Osteocyte (in vitro differentiated cells): ENCODE measurements at regions not wholly inside any gene's neighbourhood (a gene's known extent, or its start where the extent isn't known, plus 50 kb on each side); places are given as distances from the start of the nearest gene placed in this dataset.

Experiments used
- DNase-seq: peaks from one replicate; pipeline ENCODE4 v3.0.0; 2021; ENCODE audit warnings: mixed read lengths; ENCODE audit not compliant: unreplicated experiment; ENCODE audit errors: extremely low spot score
- H3K27ac Mint-ChIP-seq: one replicate; pipeline ENCODE4 v1.8.0; 2021; ENCODE audit warnings: mild to moderate bottlenecking, mixed read lengths; ENCODE audit not compliant: unreplicated experiment
- H3K27me3 Mint-ChIP-seq: one replicate; pipeline ENCODE4 v1.8.0; 2021; ENCODE audit warnings: mixed read lengths; ENCODE audit not compliant: unreplicated experiment
- H3K36me3 Mint-ChIP-seq: one replicate; pipeline ENCODE4 v1.8.0; 2021; ENCODE audit warnings: mixed read lengths; ENCODE audit not compliant: unreplicated experiment
- H3K4me1 Mint-ChIP-seq: one replicate; pipeline ENCODE4 v1.8.0; 2021; ENCODE audit warnings: mixed read lengths; ENCODE audit not compliant: unreplicated experiment
- H3K4me3 Mint-ChIP-seq: one replicate; pipeline ENCODE4 v1.8.0; 2021; ENCODE audit warnings: mild to moderate bottlenecking, moderate library complexity, mixed read lengths; ENCODE audit not compliant: unreplicated experiment
- H3K9me3 Mint-ChIP-seq: one replicate; pipeline ENCODE4 v1.8.0; 2021; ENCODE audit warnings: mixed read lengths; ENCODE audit not compliant: unreplicated experiment
- TF ChIP-seq, protein P1 (sequence below): fragments of 200-600 bp; sonication (generic); IDR thresholded peaks from 2 replicates; pipeline ENCODE4 v1.5.0; 2021; ENCODE audit warnings: antibody characterized with exemption, mild to moderate bottlenecking, moderate library complexity

DNA sequence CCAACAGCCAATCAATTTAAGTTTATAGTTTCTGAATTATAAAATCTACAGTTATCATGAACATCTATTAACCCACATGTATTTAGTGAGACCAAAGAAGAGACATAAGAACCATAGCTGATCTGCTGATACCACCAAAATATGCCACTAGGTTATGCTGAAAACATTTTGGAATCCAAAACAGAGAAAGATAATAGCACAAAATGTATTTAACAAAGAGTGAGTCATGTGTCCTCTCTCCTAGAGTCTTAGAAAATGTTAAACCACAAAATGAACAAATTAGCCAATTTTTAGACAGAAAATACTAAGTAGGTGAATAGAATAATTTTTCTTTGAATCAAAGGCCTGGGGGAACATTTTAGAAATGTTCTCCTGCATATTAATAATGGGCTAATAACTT, 527.5 kb downstream of the GPAM start:
- Mint-ChIP-seq H3K9me3 (peaks cover 29% of the 10 kb centered on the region), H3K27ac (no peak overlapping the region), H3K4me3 (no peak overlapping the region), H3K27me3 (no peaks in the 10 kb centered on the region), H3K4me1 (no peaks in the 10 kb centered on the region), H3K36me3 (no peaks in the 10 kb centered on the region)
- DNase-seq, result no peak
- TF ChIP-seq, protein P1, sequence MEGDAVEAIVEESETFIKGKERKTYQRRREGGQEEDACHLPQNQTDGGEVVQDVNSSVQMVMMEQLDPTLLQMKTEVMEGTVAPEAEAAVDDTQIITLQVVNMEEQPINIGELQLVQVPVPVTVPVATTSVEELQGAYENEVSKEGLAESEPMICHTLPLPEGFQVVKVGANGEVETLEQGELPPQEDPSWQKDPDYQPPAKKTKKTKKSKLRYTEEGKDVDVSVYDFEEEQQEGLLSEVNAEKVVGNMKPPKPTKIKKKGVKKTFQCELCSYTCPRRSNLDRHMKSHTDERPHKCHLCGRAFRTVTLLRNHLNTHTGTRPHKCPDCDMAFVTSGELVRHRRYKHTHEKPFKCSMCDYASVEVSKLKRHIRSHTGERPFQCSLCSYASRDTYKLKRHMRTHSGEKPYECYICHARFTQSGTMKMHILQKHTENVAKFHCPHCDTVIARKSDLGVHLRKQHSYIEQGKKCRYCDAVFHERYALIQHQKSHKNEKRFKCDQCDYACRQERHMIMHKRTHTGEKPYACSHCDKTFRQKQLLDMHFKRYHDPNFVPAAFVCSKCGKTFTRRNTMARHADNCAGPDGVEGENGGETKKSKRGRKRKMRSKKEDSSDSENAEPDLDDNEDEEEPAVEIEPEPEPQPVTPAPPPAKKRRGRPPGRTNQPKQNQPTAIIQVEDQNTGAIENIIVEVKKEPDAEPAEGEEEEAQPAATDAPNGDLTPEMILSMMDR, result no peak

DNA sequence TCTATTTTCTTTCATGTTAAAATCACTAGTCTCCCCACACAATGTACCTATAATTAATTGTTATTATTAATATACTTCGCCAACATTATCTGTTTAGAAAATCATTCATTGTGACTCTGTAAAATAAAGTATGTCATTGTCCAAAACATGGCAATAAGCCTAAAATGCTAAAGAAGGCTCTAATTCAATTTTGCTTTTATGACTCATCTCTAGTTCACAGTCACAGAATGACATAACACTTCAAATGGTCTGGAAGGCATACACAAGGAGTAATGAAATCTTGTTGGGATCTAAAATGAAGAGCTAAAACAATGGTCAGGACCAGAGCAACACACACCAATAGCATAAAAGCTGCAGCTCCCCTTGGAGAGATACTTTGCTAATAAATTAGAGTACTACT, 505.8 kb downstream of the GPAM start:
- no peak for DNase-seq
- TF ChIP-seq, protein P1, result no peak

DNA sequence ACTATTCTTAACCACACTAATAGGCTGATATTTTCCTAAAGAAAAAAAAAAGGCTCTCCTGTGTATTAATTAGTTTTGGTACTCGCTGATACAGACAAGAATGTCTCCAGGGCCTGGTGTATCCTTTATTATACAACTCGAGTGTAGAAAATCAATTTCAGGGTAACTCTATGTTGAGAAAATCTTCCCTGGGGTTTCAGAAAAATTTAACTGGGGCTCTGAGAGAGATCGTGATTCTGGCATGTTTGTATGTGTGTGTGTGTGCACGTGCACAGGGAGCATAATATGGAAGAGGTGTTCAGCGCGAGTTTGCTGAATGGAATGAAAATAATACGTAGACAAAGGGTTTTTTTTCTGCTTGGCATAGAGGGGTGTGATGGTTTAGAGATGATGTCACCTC, 496.8 kb downstream of the GPAM start:
- H3K27ac Mint-ChIP-seq, result no peak overlapping the region
- TF ChIP-seq, protein P1, result no peak
- H3K4me1 Mint-ChIP-seq, result no peaks in the 10 kb centered on the region
- H3K9me3 Mint-ChIP-seq, result peaks cover 10% of the 10 kb centered on the region
- H3K36me3 Mint-ChIP-seq, result no peaks in the 10 kb centered on the region
- no peak for DNase-seq
- no peak overlapping the region for H3K4me3 Mint-ChIP-seq
- no peaks in the 10 kb centered on the region for H3K27me3 Mint-ChIP-seq

More for the DNA sequence above, 505.8 kb downstream of the GPAM start:
- H3K9me3 Mint-ChIP-seq, result no peaks in the 10 kb centered on the region
- no peaks in the 10 kb centered on the region for H3K4me1 Mint-ChIP-seq
- no peaks in the 10 kb centered on the region for H3K36me3 Mint-ChIP-seq
- H3K27me3 Mint-ChIP-seq, result no peaks in the 10 kb centered on the region
- no peak overlapping the region for H3K27ac Mint-ChIP-seq
- no peak overlapping the region for H3K4me3 Mint-ChIP-seq

DNA sequence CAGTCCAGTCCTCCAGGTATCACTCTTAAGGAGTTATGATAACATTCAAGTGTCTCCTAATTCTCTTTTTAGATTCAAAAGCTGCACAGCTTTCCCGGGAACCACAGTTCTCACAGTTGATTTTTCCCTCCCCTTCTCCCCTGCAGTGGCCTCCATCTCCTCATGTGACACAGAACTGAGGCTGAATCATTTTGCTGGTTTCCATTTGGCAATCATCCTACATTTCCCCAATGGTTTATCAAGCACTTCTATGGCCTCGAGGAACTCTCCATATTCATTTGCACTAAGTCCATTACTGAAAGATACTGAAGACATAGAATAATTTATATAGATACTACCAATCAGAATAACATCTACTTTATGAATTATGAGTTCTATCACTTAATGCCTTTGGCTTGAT, 484.9 kb downstream of the GPAM start:
- H3K36me3 Mint-ChIP-seq, result no peaks in the 10 kb centered on the region
- no peak for DNase-seq
- H3K4me1 Mint-ChIP-seq, result no peaks in the 10 kb centered on the region

DNA sequence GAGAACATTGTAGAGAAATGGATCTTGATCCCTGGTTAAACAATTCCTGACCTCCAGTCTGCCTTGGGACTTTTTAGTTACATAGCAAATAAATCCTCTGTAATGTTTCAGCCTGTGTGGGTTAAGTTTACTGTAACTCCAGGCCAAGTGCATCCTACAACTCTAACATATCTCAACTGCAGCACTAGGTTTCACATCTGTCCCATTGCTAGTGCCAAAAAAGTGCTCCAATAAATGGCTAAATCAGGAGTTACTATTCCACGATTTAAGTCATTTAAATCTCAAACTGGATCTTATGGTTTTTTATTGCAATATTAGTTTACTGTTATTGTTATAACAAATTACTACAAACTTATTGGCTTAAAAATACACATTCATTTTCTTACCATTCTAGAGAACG, 479.6 kb downstream of the GPAM start:
- no peak for DNase-seq
- Mint-ChIP-seq H3K27me3 (no peaks in the 10 kb centered on the region), H3K36me3 (no peaks in the 10 kb centered on the region)

More for the DNA sequence above, 484.9 kb downstream of the GPAM start:
- Mint-ChIP-seq H3K9me3 (peaks cover 26% of the 10 kb centered on the region), H3K27ac (no peak overlapping the region), H3K27me3 (no peaks in the 10 kb centered on the region), H3K4me3 (no peak overlapping the region)
- TF ChIP-seq, protein P1, result no peak

More for the DNA sequence above, 479.6 kb downstream of the GPAM start:
- H3K9me3 Mint-ChIP-seq, result peaks cover 21% of the 10 kb centered on the region
- TF ChIP-seq, protein P1, result no peak
- no peak overlapping the region for H3K27ac Mint-ChIP-seq
- no peak overlapping the region for H3K4me3 Mint-ChIP-seq
- H3K4me1 Mint-ChIP-seq, result no peaks in the 10 kb centered on the region
